Panc1 (cell line): ENCODE measurements at regions not wholly inside any gene's neighbourhood (a gene's known extent, or its start where the extent isn't known, plus 50 kb on each side); places are given as distances from the start of the nearest gene placed in this dataset.

Experiments used
- ATAC-seq: fragments of 200-7000 bp; cut with Tn5 transposase; 2 replicates; pipeline ENCODE4 v1.9.1; 2020; ENCODE audit warnings: mild to moderate bottlenecking, moderate library complexity
- BruUV-seq: library from RNA; stranded (reverse); fragments of 400-500 nt; replicated peaks from 2 replicates; lab custom pipeline; 2021; lab: Mats Ljungman, UMichigan
- CTCF ChIA-PET: fragments of 300-600 bp; sonication (Branson Sonifier 250); formaldehyde crosslinking; loops from one replicate; lab custom pipeline; 2022; ENCODE audit warnings: antibody characterized with exemption; lab: Charles Lee
- POLR2A ChIA-PET: fragments of 300-600 bp; sonication (Branson Sonifier 250); formaldehyde crosslinking; loops from one replicate; lab custom pipeline; 2022; ENCODE audit warnings: antibody characterized with exemption; lab: Charles Lee
- DNase-seq: peaks from one replicate; pipeline ENCODE4 v3.0.0-alpha.2; 2010; ENCODE audit warnings: low read depth, low spot score
- H3K27ac ChIP-seq: 2 replicates; pipeline ENCODE4 v1.5.1; 2011; ENCODE audit warnings: mild to moderate bottlenecking, low read length, inconsistent platforms
- H3K27me3 ChIP-seq: fragments of 200-500 bp; sonication (Bioruptor generic); 2 replicates; pipeline ENCODE4 v1.6.0; 2014; ENCODE audit warnings: low read length, inconsistent platforms; ENCODE audit not compliant: control insufficient read depth, insufficient read depth
- H3K36me3 ChIP-seq: fragments of 200-500 bp; sonication (Bioruptor generic); 2 replicates; pipeline ENCODE4 v1.5.1; 2014; ENCODE audit warnings: inconsistent platforms, mild to moderate bottlenecking, low read length, moderate library complexity; ENCODE audit not compliant: control insufficient read depth, insufficient read depth
- H3K4me1 ChIP-seq: 2 replicates; pipeline ENCODE4 v1.5.1; 2011; ENCODE audit warnings: inconsistent platforms, mild to moderate bottlenecking, low read length, moderate library complexity; ENCODE audit not compliant: control insufficient read depth, insufficient read depth
- H3K4me3 ChIP-seq, 2 experiments: 2 replicates each; pipeline ENCODE4 v1.5.1; 2011 to 2012; ENCODE audit warnings: low read depth in 2 of 2, low read length in 2 of 2, mild to moderate bottlenecking in 2 of 2, inconsistent platforms in 1 of 2, moderate library complexity in 1 of 2
- H3K9me3 ChIP-seq: fragments of 200-500 bp; sonication (Bioruptor generic); 2 replicates; pipeline ENCODE4 v1.5.1; 2014; ENCODE audit warnings: low read depth, mild to moderate bottlenecking, inconsistent platforms, low read length, moderate library complexity; ENCODE audit not compliant: control insufficient read depth, insufficient read depth
- CTCF ChIP-seq: fragments of 450-650 bp; IDR thresholded peaks from 2 replicates; pipeline ENCODE4 v1.5.1; 2017; ENCODE audit warnings: mild to moderate bottlenecking
- POLR2AphosphoS5 ChIP-seq: IDR thresholded peaks from 2 replicates; pipeline ENCODE4 v1.6.1; 2012; ENCODE audit warnings: mild to moderate bottlenecking, low read depth, low read length, moderate library complexity
- REST ChIP-seq, 2 experiments: IDR thresholded peaks; 2 replicates each; pipeline ENCODE4 v1.6.1; 2011 to 2012; ENCODE audit warnings: low read depth in 2 of 2, control low read depth in 1 of 2, low read length in 1 of 2, mild to moderate bottlenecking in 1 of 2, moderate library complexity in 1 of 2; ENCODE audit not compliant: insufficient read depth in 1 of 2
- SIN3A ChIP-seq: IDR thresholded peaks from 2 replicates; pipeline ENCODE4 v1.6.1; 2012; ENCODE audit warnings: low read depth, mild to moderate bottlenecking, low read length, moderate library complexity, borderline replicate concordance; ENCODE audit not compliant: insufficient read depth
- TCF7L2 ChIP-seq: IDR thresholded peaks from 2 replicates; pipeline ENCODE4 v1.6.1; 2011; ENCODE audit warnings: mild to moderate bottlenecking, low read depth, low read length, inconsistent platforms
- in situ Hi-C: cut with HindIII; loops from 2 replicates; pipeline ENCODE4 v1.10.0; 2016; ENCODE audit warnings: low sequenced_read_pairs, low pct_unique_long_range_greater_than_20kb
- intact Hi-C: fragments of 100-400 bp; cut with micrococcal nuclease; formaldehyde crosslinking; loops from one replicate; pipeline ENCODE4 v1.10.0; 2022; ENCODE audit not compliant: unreplicated experiment

- in situ Hi-C loops: no loop called here
- ChIA-PET CTCF (no interaction called here), POLR2A (no interaction called here)
- no TSS peak for BruUV-seq
- no peaks in the 10 kb centered on the region for H3K9me3 ChIP-seq
- H3K4me1 ChIP-seq: no peaks in the 10 kb centered on the region
- no peaks in the 10 kb centered on the region for H3K36me3 ChIP-seq
- intact Hi-C loops: no loop called here
- ATAC-seq (no peak), DNase-seq (no peak)
- H3K27me3 ChIP-seq: no peaks in the 10 kb centered on the region
- H3K4me3 ChIP-seq: no peak overlapping the region
- TF ChIP-seq SIN3A: no peak
- no peak for TF ChIP-seq CTCF
- no peak for TF ChIP-seq REST (IDR thresholded peaks at IDR 0.05; ENCODE audit: insufficient read depth in 1 of 2, low read depth in 2 of 2, low read length in 1 of 2)
- TF ChIP-seq TCF7L2: no peak
- no peak for TF ChIP-seq POLR2AphosphoS5
- H3K27ac ChIP-seq: no peak overlapping the region
These were observed 416.6 kb downstream of the PLCL1 start for GRCh38 chr2:198220763-198221610.

GRCh38 chr2:198219292-198219691 is 414.9 kb downstream of the PLCL1 start:
- ChIA-PET POLR2A (no interaction called here), CTCF (no interaction called here)
- ATAC-seq: no peak
- intact Hi-C loops: no loop called here
- no TSS peak for BruUV-seq
- no peaks in the 10 kb centered on the region for H3K27me3 ChIP-seq
- H3K4me1 ChIP-seq: no peaks in the 10 kb centered on the region
- H3K9me3 ChIP-seq: no peaks in the 10 kb centered on the region
- H3K36me3 ChIP-seq: no peaks in the 10 kb centered on the region
- TF ChIP-seq CTCF (no peak), POLR2AphosphoS5 (no peak), REST (IDR thresholded peaks at IDR 0.05; ENCODE audit: insufficient read depth in 1 of 2, low read depth in 2 of 2, low read length in 1 of 2) (no peak), SIN3A (no peak), TCF7L2 (no peak)
- in situ Hi-C loops: no loop called here
- DNase-seq: no peak
- H3K4me3 ChIP-seq: no peak overlapping the region
- no peak overlapping the region for H3K27ac ChIP-seq
